GM06990 (cell line): ENCODE measurements at regions not wholly inside any gene's neighbourhood (a gene's known extent, or its start where the extent isn't known, plus 50 kb on each side); places are given as distances from the start of the nearest gene placed in this dataset.
"Not testable (repeated sequence)": the region's sequence is repeated elsewhere in the genome, so short reads cannot be mapped to it uniquely, and the experiment has no call there.

Source experiments
- DNase-seq: peaks from one replicate; pipeline ENCODE4 v3.0.0-alpha.2; 2011; ENCODE audit not compliant: insufficient read length; ENCODE audit errors: extremely low read depth
- H3K27me3 ChIP-seq: replicated peaks from 2 replicates; pipeline ENCODE4 v1.6.0; 2011; ENCODE audit warnings: low read length; ENCODE audit not compliant: control insufficient read depth, insufficient read depth
- H3K36me3 ChIP-seq: 2 replicates; pipeline ENCODE4 v1.5.1; 2011; ENCODE audit warnings: low read length; ENCODE audit not compliant: control insufficient read depth, insufficient read depth
- H3K4me3 ChIP-seq: replicated peaks from 2 replicates; pipeline ENCODE4 v1.5.1; 2011; ENCODE audit warnings: low read depth, mild to moderate bottlenecking, control low read depth, low read length
- TF ChIP-seq, protein P1 (sequence below): IDR thresholded peaks from 2 replicates; pipeline ENCODE4 v1.5.1; 2011; ENCODE audit warnings: low read length, control low read depth, mild to moderate bottlenecking, inconsistent platforms; ENCODE audit not compliant: insufficient read depth, poor library complexity, severe bottlenecking

DNA sequence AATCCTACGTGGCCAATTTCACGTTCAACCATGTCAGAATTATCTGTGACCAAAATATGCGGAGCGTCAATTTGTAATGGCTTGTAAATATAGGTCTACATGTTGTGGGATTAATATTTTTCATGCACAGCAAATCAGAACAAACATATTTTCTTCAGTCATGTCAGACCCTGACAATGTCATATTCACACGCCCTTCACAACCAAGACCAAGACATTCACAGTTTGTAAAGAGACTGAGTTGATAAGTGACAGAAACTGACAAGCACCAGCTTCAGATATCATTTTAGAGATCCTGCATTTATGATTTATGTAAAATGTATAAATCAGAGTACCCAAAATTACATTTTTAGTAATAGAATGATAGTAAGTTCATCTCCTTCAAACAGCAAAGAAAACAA is 57.3 kb upstream of the NOVA1 start:
- TF ChIP-seq, protein P1, sequence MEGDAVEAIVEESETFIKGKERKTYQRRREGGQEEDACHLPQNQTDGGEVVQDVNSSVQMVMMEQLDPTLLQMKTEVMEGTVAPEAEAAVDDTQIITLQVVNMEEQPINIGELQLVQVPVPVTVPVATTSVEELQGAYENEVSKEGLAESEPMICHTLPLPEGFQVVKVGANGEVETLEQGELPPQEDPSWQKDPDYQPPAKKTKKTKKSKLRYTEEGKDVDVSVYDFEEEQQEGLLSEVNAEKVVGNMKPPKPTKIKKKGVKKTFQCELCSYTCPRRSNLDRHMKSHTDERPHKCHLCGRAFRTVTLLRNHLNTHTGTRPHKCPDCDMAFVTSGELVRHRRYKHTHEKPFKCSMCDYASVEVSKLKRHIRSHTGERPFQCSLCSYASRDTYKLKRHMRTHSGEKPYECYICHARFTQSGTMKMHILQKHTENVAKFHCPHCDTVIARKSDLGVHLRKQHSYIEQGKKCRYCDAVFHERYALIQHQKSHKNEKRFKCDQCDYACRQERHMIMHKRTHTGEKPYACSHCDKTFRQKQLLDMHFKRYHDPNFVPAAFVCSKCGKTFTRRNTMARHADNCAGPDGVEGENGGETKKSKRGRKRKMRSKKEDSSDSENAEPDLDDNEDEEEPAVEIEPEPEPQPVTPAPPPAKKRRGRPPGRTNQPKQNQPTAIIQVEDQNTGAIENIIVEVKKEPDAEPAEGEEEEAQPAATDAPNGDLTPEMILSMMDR, result no peak
- H3K36me3 ChIP-seq, result no peaks in the 10 kb centered on the region
- no peak for DNase-seq
- no peak overlapping the region for H3K4me3 ChIP-seq
- H3K27me3 ChIP-seq, result no peaks in the 10 kb centered on the region

GRCh38 chr14:26663506-26663905 is 65.7 kb upstream of the NOVA1 start:
- TF ChIP-seq, protein P1, result no peak
- no peak for DNase-seq
- no peaks in the 10 kb centered on the region for H3K27me3 ChIP-seq

GRCh38 chr14:26678732-26679420 is 81.0 kb upstream of the NOVA1 start:
- not testable (repeated sequence) for H3K27me3 ChIP-seq, H3K4me3 ChIP-seq, DNase-seq, H3K36me3 ChIP-seq

More at GRCh38 chr14:26663506-26663905, 65.7 kb upstream of the NOVA1 start:
- Histone ChIP-seq H3K4me3 (no peak overlapping the region), H3K36me3 (no peaks in the 10 kb centered on the region)

DNA sequence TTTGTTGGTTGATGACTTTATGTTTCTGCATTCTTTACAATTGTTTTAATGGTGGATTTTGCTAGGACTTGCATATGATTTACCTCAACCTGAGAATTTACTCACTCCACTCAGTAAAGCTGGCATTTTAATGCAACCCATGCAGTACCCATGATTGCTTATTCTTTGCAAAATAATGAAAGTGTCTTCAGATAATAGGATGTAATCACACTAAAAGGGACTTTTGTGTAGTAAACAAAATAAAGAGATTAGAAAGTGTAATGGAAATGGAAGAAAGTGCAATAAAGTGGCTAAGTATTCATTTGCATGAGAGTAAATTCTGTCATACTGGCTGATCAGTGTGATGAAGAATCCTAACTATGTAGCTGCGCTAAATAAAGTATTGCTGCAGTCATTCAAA is 87.6 kb upstream of the NOVA1 start:
- Histone ChIP-seq H3K27me3 (no peaks in the 10 kb centered on the region), H3K4me3 (no peak overlapping the region), H3K36me3 (no peaks in the 10 kb centered on the region)
- DNase-seq, result no peak
- TF ChIP-seq, protein P1, result no peak

DNA sequence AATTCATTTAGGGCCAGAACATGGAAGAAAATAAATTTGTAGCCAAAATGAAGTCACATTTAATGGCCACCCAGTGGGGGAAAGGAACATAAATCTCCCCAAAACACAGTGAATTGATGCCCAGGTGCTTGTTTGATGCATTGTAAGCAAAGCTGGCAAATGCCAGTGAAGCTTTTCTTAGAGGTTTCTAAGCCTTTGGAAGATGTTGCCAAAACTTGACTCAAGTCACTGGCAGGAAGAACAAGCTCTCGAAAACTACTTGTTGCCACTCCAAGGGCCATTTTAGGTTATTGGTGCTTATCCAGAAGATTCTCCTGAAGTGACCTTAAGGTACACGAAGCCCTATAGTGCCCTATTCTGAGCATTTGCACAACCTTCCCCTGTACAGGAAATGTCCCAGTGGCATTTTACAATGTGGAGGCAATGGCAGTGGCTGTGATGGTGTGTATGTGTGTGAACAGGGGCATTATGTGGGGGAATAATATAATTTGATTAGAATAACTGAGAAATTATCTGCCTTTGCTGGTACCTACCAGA is 89.5 kb upstream of the NOVA1 start:
- TF ChIP-seq, protein P1, result no peak
- no peaks in the 10 kb centered on the region for H3K27me3 ChIP-seq
- H3K36me3 ChIP-seq, result no peaks in the 10 kb centered on the region
- no peak for DNase-seq
- no peak overlapping the region for H3K4me3 ChIP-seq

GRCh38 chr14:26694521-26694920 is 96.7 kb upstream of the NOVA1 start:
- no peaks in the 10 kb centered on the region for H3K36me3 ChIP-seq
- DNase-seq, result no peak
- H3K4me3 ChIP-seq, result no peak overlapping the region
- TF ChIP-seq, protein P1, result no peak
- H3K27me3 ChIP-seq, result no peaks in the 10 kb centered on the region
